ENCODE measurements at regions not wholly inside any gene's neighbourhood (a gene's known extent, or its start where the extent isn't known, plus 50 kb on each side); places are given as distances from the start of the nearest gene placed in this dataset.

DNA sequence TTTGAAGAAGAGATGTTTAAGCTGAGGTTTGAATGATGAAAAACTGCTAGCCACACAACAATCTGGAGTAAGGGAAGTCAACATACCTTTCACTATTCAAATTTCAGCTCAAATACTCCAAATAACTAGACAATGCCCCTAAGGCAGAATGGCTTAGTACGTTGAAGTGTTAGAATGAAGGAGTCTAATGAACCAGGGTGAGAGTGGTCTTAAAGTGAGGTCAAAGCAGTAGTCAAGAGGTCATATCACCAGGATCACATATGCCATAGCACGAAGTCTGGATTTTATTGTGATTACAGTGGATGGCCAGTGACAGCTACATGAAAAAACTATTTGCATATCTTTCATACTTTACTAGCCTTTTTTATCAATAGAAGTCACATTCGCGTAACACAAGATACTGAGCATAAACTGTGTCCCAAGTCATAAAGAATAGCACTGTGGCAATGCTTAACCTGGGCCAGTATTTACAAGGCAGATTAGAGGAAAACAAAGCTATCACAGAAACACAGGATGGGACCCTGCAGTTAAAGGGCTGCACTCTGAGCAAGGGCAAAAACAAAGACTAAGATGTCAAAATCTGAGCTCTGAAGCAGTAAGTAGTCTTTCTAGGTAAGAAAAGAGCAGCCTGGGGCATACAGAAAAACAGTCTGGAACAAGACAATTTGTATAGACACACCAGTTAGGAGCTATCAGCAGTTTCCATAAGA is 61.5 kb downstream of the HYCC1 start:
- H3K36me3 ChIP-seq (ENCODE audit: control insufficient read depth in 4 of 4, insufficient read depth in 4 of 4, low read length in 4 of 4), result peaks cover 0 to 2% (median 0%) of the 10 kb centered on the region in 4 donors
- H3K4me3 ChIP-seq, result no peak overlapping the region
- H3K4me1 ChIP-seq (ENCODE audit: control insufficient read depth in 5 of 5, insufficient read depth in 5 of 5, low read length in 5 of 5), result peaks cover 0 to 23% (median 3%) of the 10 kb centered on the region in 5 donors
- TF ChIP-seq, protein P1, sequence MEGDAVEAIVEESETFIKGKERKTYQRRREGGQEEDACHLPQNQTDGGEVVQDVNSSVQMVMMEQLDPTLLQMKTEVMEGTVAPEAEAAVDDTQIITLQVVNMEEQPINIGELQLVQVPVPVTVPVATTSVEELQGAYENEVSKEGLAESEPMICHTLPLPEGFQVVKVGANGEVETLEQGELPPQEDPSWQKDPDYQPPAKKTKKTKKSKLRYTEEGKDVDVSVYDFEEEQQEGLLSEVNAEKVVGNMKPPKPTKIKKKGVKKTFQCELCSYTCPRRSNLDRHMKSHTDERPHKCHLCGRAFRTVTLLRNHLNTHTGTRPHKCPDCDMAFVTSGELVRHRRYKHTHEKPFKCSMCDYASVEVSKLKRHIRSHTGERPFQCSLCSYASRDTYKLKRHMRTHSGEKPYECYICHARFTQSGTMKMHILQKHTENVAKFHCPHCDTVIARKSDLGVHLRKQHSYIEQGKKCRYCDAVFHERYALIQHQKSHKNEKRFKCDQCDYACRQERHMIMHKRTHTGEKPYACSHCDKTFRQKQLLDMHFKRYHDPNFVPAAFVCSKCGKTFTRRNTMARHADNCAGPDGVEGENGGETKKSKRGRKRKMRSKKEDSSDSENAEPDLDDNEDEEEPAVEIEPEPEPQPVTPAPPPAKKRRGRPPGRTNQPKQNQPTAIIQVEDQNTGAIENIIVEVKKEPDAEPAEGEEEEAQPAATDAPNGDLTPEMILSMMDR (IDR thresholded peaks at IDR 0.05; ENCODE audit: control extremely low read depth, extremely low read depth), result no peak
- no peaks in the 10 kb centered on the region for H3K9me3 ChIP-seq (ENCODE audit: control insufficient read depth in 4 of 4, insufficient read depth in 3 of 4, low read length in 3 of 4)
- 92 to 95% methylated on average over 4 of the region's 4 CpGs for WGBS, 2 donors
- no peak overlapping the region for H3K27ac ChIP-seq (ENCODE audit: low read depth in 1 of 2, low read length in 1 of 2)
- ATAC-seq (ENCODE audit: insufficient read depth, low FRiP score) (no peak), DNase-seq (no peak)
- no peak overlapping the region for H3K9ac ChIP-seq (ENCODE audit: insufficient read depth in 1 of 2, low read length in 2 of 2)
- no peaks in the 10 kb centered on the region for H3K27me3 ChIP-seq (ENCODE audit: control insufficient read depth in 3 of 3, insufficient read depth in 3 of 3, low read length in 2 of 3)

DNA sequence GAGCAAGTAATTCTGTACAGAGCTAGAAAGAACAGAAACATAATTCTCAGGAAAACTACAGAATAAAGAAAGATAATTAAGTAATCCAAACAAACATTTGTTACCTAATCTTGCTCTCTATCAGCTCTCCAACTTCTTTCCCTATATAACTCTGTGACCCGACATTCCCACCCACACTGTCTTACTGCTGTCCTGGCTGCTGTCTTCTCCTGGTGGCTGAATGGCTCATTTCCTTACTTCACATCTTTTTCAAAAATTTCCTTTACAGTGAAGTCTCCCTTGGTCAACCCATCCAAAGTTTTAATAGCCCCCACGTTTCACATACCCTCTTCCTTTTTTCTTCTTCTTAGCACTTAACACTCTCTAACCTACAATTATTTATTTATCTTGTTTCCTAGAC is 64.0 kb downstream of the HYCC1 start:
- H3K9me3 ChIP-seq (ENCODE audit: control insufficient read depth in 4 of 4, insufficient read depth in 3 of 4, low read length in 3 of 4), result no peaks in the 10 kb centered on the region
- H3K27ac ChIP-seq (ENCODE audit: low read depth in 1 of 2, low read length in 1 of 2), result no peak overlapping the region
- peaks cover 0 to 15% (median under 1%) of the 10 kb centered on the region in 4 donors for H3K36me3 ChIP-seq (ENCODE audit: control insufficient read depth in 4 of 4, insufficient read depth in 4 of 4, low read length in 4 of 4)
- TF ChIP-seq, protein P1 (IDR thresholded peaks at IDR 0.05; ENCODE audit: control extremely low read depth, extremely low read depth), result no peak
- 66% methylated on average over 2 of the region's 2 CpGs for WGBS, 2 donors
- no peak overlapping the region for H3K4me3 ChIP-seq
- no peak for ATAC-seq (ENCODE audit: insufficient read depth, low FRiP score)
- DNase-seq, result peak in 2 of 3 donors; percentile 7 to 19
- H3K27me3 ChIP-seq (ENCODE audit: control insufficient read depth in 3 of 3, insufficient read depth in 3 of 3, low read length in 2 of 3), result no peaks in the 10 kb centered on the region
- peak overlapping the region in 1 of 2 donors; percentile 19 for H3K9ac ChIP-seq (ENCODE audit: insufficient read depth in 1 of 2, low read length in 2 of 2)
- peaks cover 0 to 35% (median 6%) of the 10 kb centered on the region in 5 donors for H3K4me1 ChIP-seq (ENCODE audit: control insufficient read depth in 5 of 5, insufficient read depth in 5 of 5, low read length in 5 of 5)

DNA sequence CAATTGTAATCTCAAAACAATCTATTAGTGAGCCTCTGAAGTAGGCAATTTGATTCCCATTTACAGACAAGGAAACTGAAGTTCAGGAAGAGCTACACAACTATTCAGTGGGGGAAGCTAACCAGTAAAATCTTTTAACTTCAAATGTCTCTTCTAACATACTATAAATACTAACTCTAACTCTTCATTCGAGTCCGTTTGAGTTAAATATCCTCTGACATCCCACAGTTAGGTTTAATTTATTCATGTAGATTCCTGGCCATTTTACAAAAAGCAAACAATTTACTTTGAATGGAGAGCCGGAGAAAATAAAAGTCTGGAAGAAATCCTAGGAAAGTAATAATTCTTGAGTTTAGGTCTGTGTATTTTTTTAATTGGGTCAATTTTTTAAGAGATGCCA is 64.7 kb downstream of the HYCC1 start:
- Histone ChIP-seq H3K4me3 (no peak overlapping the region), H3K36me3 (ENCODE audit: control insufficient read depth in 4 of 4, insufficient read depth in 4 of 4, low read length in 4 of 4) (peaks cover 0 to 17% (median under 1%) of the 10 kb centered on the region in 4 donors), H3K9ac (ENCODE audit: insufficient read depth in 1 of 2, low read length in 2 of 2) (no peak overlapping the region), H3K9me3 (ENCODE audit: control insufficient read depth in 4 of 4, insufficient read depth in 3 of 4, low read length in 3 of 4) (no peaks in the 10 kb centered on the region), H3K27me3 (ENCODE audit: control insufficient read depth in 3 of 3, insufficient read depth in 3 of 3, low read length in 2 of 3) (no peaks in the 10 kb centered on the region), H3K4me1 (ENCODE audit: control insufficient read depth in 5 of 5, insufficient read depth in 5 of 5, low read length in 5 of 5) (peaks cover 0 to 40% (median 6%) of the 10 kb centered on the region in 5 donors), H3K27ac (ENCODE audit: low read depth in 1 of 2, low read length in 1 of 2) (no peak overlapping the region)
- DNase-seq, result peak in 2 of 3 donors; percentile 52 to 64
- 67 to 71% methylated on average over 3 of the region's 3 CpGs for WGBS, 2 donors
- ATAC-seq (ENCODE audit: insufficient read depth, low FRiP score), result no peak
- TF ChIP-seq, protein P1 (IDR thresholded peaks at IDR 0.05; ENCODE audit: control extremely low read depth, extremely low read depth), result no peak
